Mesendoderm (in vitro differentiated cells): ENCODE measurements at regions not wholly inside any gene's neighbourhood (a gene's known extent, or its start where the extent isn't known, plus 50 kb on each side); places are given as distances from the start of the nearest gene placed in this dataset.

Source experiments
- DNase-seq: peaks from one replicate; pipeline ENCODE4 v3.0.0; 2013
- H2AK5ac ChIP-seq: 2 replicates; pipeline ENCODE4 v1.6.1; 2013; ENCODE audit warnings: low read length, inconsistent platforms
- H2BK120ac ChIP-seq: 2 replicates; pipeline ENCODE4 v1.6.1; 2013; ENCODE audit warnings: low read depth, mild to moderate bottlenecking, low read length, moderate library complexity, mixed read lengths
- H2BK15ac ChIP-seq: replicated peaks from 2 replicates; pipeline ENCODE4 v1.6.1; 2013; ENCODE audit warnings: low read depth, mild to moderate bottlenecking, moderate library complexity
- H2BK5ac ChIP-seq: 2 replicates; pipeline ENCODE4 v1.6.1; 2013; ENCODE audit warnings: low read length, inconsistent platforms
- H3K18ac ChIP-seq: 2 replicates; pipeline ENCODE4 v1.6.1; 2013; ENCODE audit warnings: mild to moderate bottlenecking, low read length, mixed read lengths
- H3K23ac ChIP-seq: one replicate; pipeline ENCODE4 v1.6.1; 2013; ENCODE audit warnings: low read length
- H3K27ac ChIP-seq: 2 replicates; pipeline ENCODE4 v1.5.1; 2013; ENCODE audit warnings: low read depth, mild to moderate bottlenecking, inconsistent platforms, low read length, moderate library complexity
- H3K27me3 ChIP-seq: 2 replicates; pipeline ENCODE4 v1.6.1; 2013; ENCODE audit warnings: low read length, control low read depth, mild to moderate bottlenecking, inconsistent platforms; ENCODE audit not compliant: insufficient read depth, poor library complexity
- H3K36me3 ChIP-seq: 2 replicates; pipeline ENCODE4 v1.6.1; 2013; ENCODE audit warnings: low read length, inconsistent platforms; ENCODE audit not compliant: control insufficient read depth, insufficient read depth
- H3K4ac ChIP-seq: one replicate; pipeline ENCODE4 v1.6.1; 2013; ENCODE audit warnings: low read depth, mild to moderate bottlenecking, low read length, moderate library complexity
- H3K4me1 ChIP-seq: 2 replicates; pipeline ENCODE4 v1.6.1; 2013; ENCODE audit warnings: low read depth, low read length, inconsistent platforms; ENCODE audit not compliant: control insufficient read depth
- H3K4me2 ChIP-seq: 2 replicates; pipeline ENCODE4 v1.6.1; 2013; ENCODE audit warnings: low read length
- H3K4me3 ChIP-seq: 2 replicates; pipeline ENCODE4 v1.5.1; 2013; ENCODE audit warnings: mild to moderate bottlenecking, low read length
- H3K56ac ChIP-seq: one replicate; pipeline ENCODE4 v1.6.1; 2013; ENCODE audit warnings: low read length
- H3K79me1 ChIP-seq: 2 replicates; pipeline ENCODE4 v1.6.1; 2013; ENCODE audit warnings: low read length, inconsistent platforms
- H3K79me2 ChIP-seq: 2 replicates; pipeline ENCODE4 v1.6.1; 2013; ENCODE audit warnings: mild to moderate bottlenecking, low read length; ENCODE audit not compliant: control insufficient read depth, insufficient read depth
- H3K9ac ChIP-seq: 2 replicates; pipeline ENCODE4 v1.6.1; 2013; ENCODE audit warnings: low read length, inconsistent platforms
- H4K5ac ChIP-seq: one replicate; pipeline ENCODE4 v1.6.1; 2013; ENCODE audit warnings: low read length
- H4K8ac ChIP-seq: one replicate; pipeline ENCODE4 v1.6.1; 2013; ENCODE audit warnings: low read depth, mild to moderate bottlenecking, control low read depth, low read length, moderate library complexity
- WGBS: extraction: QIAGEN DNeasy Blood & Tissue Kit; methylation state at CpG from one replicate; pipeline ENCODE4 v1.1.7; 2013; ENCODE audit warnings: low lambda C conversion rate, missing lambda C conversion rate; ENCODE audit not compliant: insufficient coverage; ENCODE audit errors: extremely low coverage; 5-methylcytosine and 5-hydroxymethylcytosine counted together

- Histone ChIP-seq H2BK5ac (no peak overlapping the region), H3K56ac (no peak overlapping the region), H3K4me1 (no peaks in the 10 kb centered on the region), H3K4me2 (no peak overlapping the region), H3K4me3 (no peak overlapping the region), H3K79me2 (no peaks in the 10 kb centered on the region), H3K23ac (no peak overlapping the region), H3K27me3 (no peaks in the 10 kb centered on the region), H3K9ac (no peak overlapping the region), H4K5ac (no peak overlapping the region), H3K27ac (no peak overlapping the region), H3K18ac (no peak overlapping the region), H2BK15ac (no peak overlapping the region), H3K79me1 (no peaks in the 10 kb centered on the region), H3K4ac (no peak overlapping the region), H3K36me3 (no peaks in the 10 kb centered on the region), H2AK5ac (no peak overlapping the region), H4K8ac (no peak overlapping the region), H2BK120ac (no peak overlapping the region)
- WGBS = no CpG with 5 or more reads among the region's 5 CpGs
- no peak for DNase-seq
These were observed 90.3 kb upstream of the ZNF462 start for GRCh38 chr9:106772523-106773290.

GRCh38 chr9:106773750-106774149, 89.2 kb upstream of the ZNF462 start:
- Histone ChIP-seq H3K9ac (no peak overlapping the region), H3K79me1 (no peaks in the 10 kb centered on the region)

DNA sequence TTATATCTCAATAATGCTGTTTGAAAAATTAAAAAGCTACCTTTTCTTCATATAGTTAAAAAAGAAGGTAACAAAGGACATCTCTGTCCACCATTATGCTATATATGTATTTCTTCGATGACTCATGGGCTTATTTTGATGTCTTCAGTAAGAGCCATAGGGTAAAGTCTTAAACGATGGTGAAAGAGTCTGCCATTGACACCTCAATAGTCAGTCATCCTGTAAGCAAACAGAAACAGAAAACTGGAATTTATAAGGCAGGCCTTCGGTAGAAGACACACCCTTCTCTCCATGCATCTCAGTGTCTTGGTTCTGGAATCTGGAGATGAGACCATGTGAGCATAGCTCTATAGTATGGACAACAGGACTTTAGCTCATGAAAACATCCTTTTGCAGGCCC, 87.0 kb upstream of the ZNF462 start:
- Histone ChIP-seq H3K27ac (no peak overlapping the region), H2BK120ac (no peak overlapping the region), H3K23ac (no peak overlapping the region), H3K79me1 (no peaks in the 10 kb centered on the region), H3K56ac (no peak overlapping the region), H3K79me2 (no peaks in the 10 kb centered on the region), H3K4me3 (no peak overlapping the region), H2BK15ac (no peak overlapping the region), H3K9ac (no peak overlapping the region), H2BK5ac (no peak overlapping the region), H4K5ac (no peak overlapping the region), H3K18ac (no peak overlapping the region), H3K4me1 (no peaks in the 10 kb centered on the region), H2AK5ac (no peak overlapping the region), H4K8ac (no peak overlapping the region), H3K36me3 (no peaks in the 10 kb centered on the region), H3K4me2 (no peak overlapping the region), H3K27me3 (no peaks in the 10 kb centered on the region), H3K4ac (no peak overlapping the region)
- WGBS = no CpG with 5 or more reads among the region's 3 CpGs
- no peak for DNase-seq

More at GRCh38 chr9:106773750-106774149, 89.2 kb upstream of the ZNF462 start:
- Histone ChIP-seq H3K27ac (no peak overlapping the region), H3K56ac (no peak overlapping the region), H3K4me2 (no peak overlapping the region), H3K27me3 (no peaks in the 10 kb centered on the region), H3K4me1 (no peaks in the 10 kb centered on the region), H2BK15ac (no peak overlapping the region), H4K5ac (no peak overlapping the region), H3K23ac (no peak overlapping the region), H3K36me3 (no peaks in the 10 kb centered on the region), H3K4ac (no peak overlapping the region), H3K18ac (no peak overlapping the region), H4K8ac (no peak overlapping the region), H2AK5ac (no peak overlapping the region), H2BK120ac (no peak overlapping the region), H3K79me2 (no peaks in the 10 kb centered on the region), H2BK5ac (no peak overlapping the region), H3K4me3 (no peak overlapping the region)
- WGBS = no CpG with 5 or more reads among the region's 7 CpGs
- no peak for DNase-seq

DNA sequence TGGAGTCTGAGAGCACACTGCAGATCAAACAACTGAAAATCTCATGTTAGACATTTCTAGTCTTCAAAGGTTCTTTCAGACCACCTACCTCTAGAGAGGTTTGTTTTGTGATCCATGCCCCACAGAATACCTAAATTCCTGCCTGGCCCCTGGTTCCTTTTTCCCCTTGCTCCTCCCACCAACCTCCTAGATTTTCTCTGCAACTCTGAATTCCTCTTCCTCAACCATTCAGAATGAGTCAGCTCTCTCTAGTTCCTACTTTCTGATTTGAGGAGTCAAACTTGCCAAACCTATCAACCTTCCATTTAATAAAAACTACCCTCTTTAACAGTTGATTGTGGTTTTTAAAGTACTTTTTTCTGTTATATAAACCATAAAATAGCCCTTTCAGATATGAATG, 83.2 kb upstream of the ZNF462 start:
- H3K4me2 ChIP-seq = no peak overlapping the region
- no peak overlapping the region for H3K27ac ChIP-seq
- H4K5ac ChIP-seq = no peak overlapping the region
- H3K79me2 ChIP-seq = no peaks in the 10 kb centered on the region
- H3K27me3 ChIP-seq = no peaks in the 10 kb centered on the region
- no peak overlapping the region for H3K23ac ChIP-seq
- no peaks in the 10 kb centered on the region for H3K36me3 ChIP-seq
- H2BK5ac ChIP-seq = no peak overlapping the region
- no peak overlapping the region for H3K9ac ChIP-seq
- no peak overlapping the region for H2AK5ac ChIP-seq
- H3K79me1 ChIP-seq = no peaks in the 10 kb centered on the region
- H3K4me1 ChIP-seq = no peaks in the 10 kb centered on the region
- H3K4ac ChIP-seq = no peak overlapping the region
- no peak overlapping the region for H3K56ac ChIP-seq
- no peak overlapping the region for H3K18ac ChIP-seq
- H4K8ac ChIP-seq = no peak overlapping the region
- no peak overlapping the region for H2BK120ac ChIP-seq
- peak; percentile 30 for DNase-seq
- no peak overlapping the region for H2BK15ac ChIP-seq
- H3K4me3 ChIP-seq = no peak overlapping the region

DNA sequence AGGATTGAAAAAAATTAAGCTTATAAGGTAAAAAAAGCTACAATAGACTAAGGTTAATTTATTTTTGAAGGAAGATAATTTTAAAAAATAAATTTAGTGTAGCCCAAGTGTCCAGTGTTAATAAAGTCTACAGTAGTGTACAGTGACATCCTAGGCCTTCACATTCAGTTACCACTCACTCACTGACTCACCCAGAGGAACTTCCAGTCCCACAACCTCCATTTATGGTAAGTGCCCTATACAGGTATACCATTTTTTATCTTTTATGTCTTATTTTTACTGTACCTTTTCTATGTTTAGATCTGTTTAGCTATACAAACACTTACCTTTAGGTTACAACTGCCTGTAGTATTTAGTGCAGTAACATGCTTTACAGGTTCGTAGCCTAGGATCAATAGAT, 79.8 kb upstream of the ZNF462 start:
- Histone ChIP-seq H2AK5ac (no peak overlapping the region), H2BK120ac (no peak overlapping the region)
- DNase-seq = no peak

GRCh38 chr9:106784076-106784475, 78.9 kb upstream of the ZNF462 start:
- no peak overlapping the region for H2AK5ac ChIP-seq
- H2BK5ac ChIP-seq = no peak overlapping the region
- H3K23ac ChIP-seq = no peak overlapping the region
- H3K79me2 ChIP-seq = no peaks in the 10 kb centered on the region
- DNase-seq = peak; percentile 63
- WGBS = no CpG with 5 or more reads among the region's 3 CpGs
- no peak overlapping the region for H3K18ac ChIP-seq
- no peak overlapping the region for H2BK15ac ChIP-seq
- no peak overlapping the region for H3K56ac ChIP-seq
- H3K27me3 ChIP-seq = no peaks in the 10 kb centered on the region
- no peaks in the 10 kb centered on the region for H3K79me1 ChIP-seq
- no peak overlapping the region for H3K27ac ChIP-seq
- H3K4me2 ChIP-seq = no peak overlapping the region
- H2BK120ac ChIP-seq = no peak overlapping the region
- H3K4me3 ChIP-seq = no peak overlapping the region
- no peak overlapping the region for H4K8ac ChIP-seq
- no peak overlapping the region for H3K4ac ChIP-seq
- H3K9ac ChIP-seq = no peak overlapping the region
- no peaks in the 10 kb centered on the region for H3K4me1 ChIP-seq
- H4K5ac ChIP-seq = no peak overlapping the region
- H3K36me3 ChIP-seq = no peaks in the 10 kb centered on the region

More for the DNA sequence above, 79.8 kb upstream of the ZNF462 start:
- no peak overlapping the region for H2BK15ac ChIP-seq
- no peak overlapping the region for H3K4me3 ChIP-seq
- H4K8ac ChIP-seq = no peak overlapping the region
- H3K79me1 ChIP-seq = no peaks in the 10 kb centered on the region
- H3K36me3 ChIP-seq = no peaks in the 10 kb centered on the region
- H3K79me2 ChIP-seq = no peaks in the 10 kb centered on the region
- H3K9ac ChIP-seq = no peak overlapping the region
- no peak overlapping the region for H3K4me2 ChIP-seq
- no peaks in the 10 kb centered on the region for H3K27me3 ChIP-seq
- WGBS = no CpG with 5 or more reads among the region's 1 CpG
- H3K4ac ChIP-seq = no peak overlapping the region
- no peak overlapping the region for H3K23ac ChIP-seq
- H3K4me1 ChIP-seq = no peaks in the 10 kb centered on the region
- no peak overlapping the region for H3K27ac ChIP-seq
- no peak overlapping the region for H3K18ac ChIP-seq
- no peak overlapping the region for H3K56ac ChIP-seq
- no peak overlapping the region for H2BK5ac ChIP-seq
- no peak overlapping the region for H4K5ac ChIP-seq
